Caco-2 (cell line): ENCODE measurements at regions not wholly inside any gene's neighbourhood (a gene's known extent, or its start where the extent isn't known, plus 50 kb on each side); places are given as distances from the start of the nearest gene placed in this dataset.

Source experiments
- BruUV-seq: library from RNA; stranded (reverse); fragments of 400-500 nt; replicated peaks from 2 replicates; lab custom pipeline; 2021; lab: Mats Ljungman, UMichigan
- CTCF ChIA-PET: fragments of 300-600 bp; sonication (Branson Sonifier 250); formaldehyde crosslinking; loops from one replicate; lab custom pipeline; 2022; ENCODE audit warnings: antibody characterized with exemption; lab: Charles Lee
- POLR2A ChIA-PET: fragments of 300-600 bp; sonication (Branson Sonifier 250); formaldehyde crosslinking; loops from one replicate; lab custom pipeline; 2022; ENCODE audit warnings: antibody characterized with exemption; lab: Charles Lee
- DNase-seq, 2 experiments: peaks; one replicate each; pipeline versions ENCODE4 v3.0.0 to v3.0.0-alpha.2; 2020 to 2022
- H3K27me3 ChIP-seq: replicated peaks from 2 replicates; pipeline ENCODE4 v1.6.0; 2011; ENCODE audit warnings: low read length; ENCODE audit not compliant: control insufficient read depth, insufficient read depth
- H3K36me3 ChIP-seq: 2 replicates; pipeline ENCODE4 v1.5.1; 2011; ENCODE audit warnings: low read length; ENCODE audit not compliant: control insufficient read depth, insufficient read depth
- H3K4me1 ChIP-seq: fragments of 250-450 bp; sonication (Bioruptor Pico); 2 replicates; pipeline ENCODE4 v1.5.1; 2020; ENCODE audit warnings: mild to moderate bottlenecking
- H3K4me3 ChIP-seq: 2 replicates; pipeline ENCODE4 v1.5.1; 2011; ENCODE audit warnings: low read depth, mild to moderate bottlenecking, control low read depth, low read length
- H3K9me3 ChIP-seq: fragments of 250-450 bp; sonication (Bioruptor Pico); 2 replicates; pipeline ENCODE4 v1.5.1; 2020; ENCODE audit warnings: mild to moderate bottlenecking, moderate library complexity
- H3K27ac Mint-ChIP-seq: one replicate; pipeline ENCODE4 v1.8.0; 2022; ENCODE audit warnings: mixed read lengths; ENCODE audit not compliant: unreplicated experiment
- H3K27me3 Mint-ChIP-seq: one replicate; pipeline ENCODE4 v1.8.0; 2022; ENCODE audit warnings: mixed read lengths; ENCODE audit not compliant: insufficient read depth, unreplicated experiment
- H3K36me3 Mint-ChIP-seq: one replicate; pipeline ENCODE4 v1.8.0; 2022; ENCODE audit warnings: mild to moderate bottlenecking, mixed read lengths; ENCODE audit not compliant: insufficient read depth, unreplicated experiment
- H3K4me1 Mint-ChIP-seq: one replicate; pipeline ENCODE4 v1.8.0; 2022; ENCODE audit warnings: low read depth, mixed read lengths; ENCODE audit not compliant: unreplicated experiment
- H3K4me3 Mint-ChIP-seq: one replicate; pipeline ENCODE4 v1.8.0; 2022; ENCODE audit warnings: mild to moderate bottlenecking, moderate library complexity, mixed read lengths; ENCODE audit not compliant: unreplicated experiment
- H3K9me3 Mint-ChIP-seq: one replicate; pipeline ENCODE4 v1.8.0; 2022; ENCODE audit warnings: mixed read lengths; ENCODE audit not compliant: unreplicated experiment
- intact Hi-C: fragments of 100-400 bp; cut with micrococcal nuclease; formaldehyde crosslinking; loops from one replicate; pipeline ENCODE4 v1.10.0; 2022; ENCODE audit not compliant: unreplicated experiment
- TF ChIP-seq, protein P1 (sequence below), 2 experiments: fragments of 200-600 bp in 1 of 2; IDR thresholded peaks; 1 replicate in 1 of 2; 2 replicates in 1 of 2; pipeline versions ENCODE4 v1.5.1 to v1.8.0; 2011 to 2022; ENCODE audit warnings: antibody characterized with exemption in 1 of 2, control low read depth in 1 of 2, inconsistent platforms in 1 of 2, low read depth in 1 of 2, low read length in 1 of 2, mild to moderate bottlenecking in 1 of 2, moderate library complexity in 1 of 2; ENCODE audit not compliant: insufficient read depth in 1 of 2, severe bottlenecking in 1 of 2, unreplicated experiment in 1 of 2

DNA sequence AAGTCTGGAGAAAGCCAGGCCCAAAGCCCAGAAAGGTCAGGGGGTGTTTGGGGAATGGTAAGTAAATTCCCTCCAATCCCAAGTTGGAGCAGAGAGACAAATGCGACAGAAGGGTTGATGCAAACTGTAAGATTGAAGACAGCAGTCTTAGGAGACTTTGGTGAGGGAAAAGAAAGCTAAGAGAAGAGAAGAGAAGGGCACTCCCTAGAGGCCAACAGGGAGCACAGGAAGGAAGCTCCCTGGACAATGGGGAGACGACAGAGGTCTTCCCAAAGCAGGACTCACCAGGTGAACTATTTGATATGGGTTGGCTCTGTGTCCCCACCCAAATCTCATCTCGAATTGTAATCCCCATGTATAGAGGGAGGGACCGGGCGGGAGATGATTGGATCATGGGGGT, 151.5 kb downstream of the KIF20B start:
- no peak overlapping the region for H3K27ac Mint-ChIP-seq
- Histone ChIP-seq H3K27me3 (no peaks in the 10 kb centered on the region), H3K36me3 (no peaks in the 10 kb centered on the region), H3K9me3 (no peaks in the 10 kb centered on the region), H3K4me3 (no peak overlapping the region), H3K4me1 (no peaks in the 10 kb centered on the region)
- no peaks in the 10 kb centered on the region for H3K36me3 Mint-ChIP-seq
- H3K27me3 Mint-ChIP-seq: no peaks in the 10 kb centered on the region
- intact Hi-C loops: loop anchor here (1.0 kb wide), 1 partner anchor 60 kb away; no protein-coding TSS in a partner anchor
- ChIA-PET CTCF (interaction anchor here (1.6 kb wide), 1 partner anchor 39 kb away, joined by 6 read pairs; no protein-coding TSS in a partner anchor), POLR2A (no interaction called here)
- no peak for DNase-seq
- no TSS peak for BruUV-seq
- no peaks in the 10 kb centered on the region for H3K4me1 Mint-ChIP-seq
- no peak overlapping the region for H3K4me3 Mint-ChIP-seq
- TF ChIP-seq, protein P1, sequence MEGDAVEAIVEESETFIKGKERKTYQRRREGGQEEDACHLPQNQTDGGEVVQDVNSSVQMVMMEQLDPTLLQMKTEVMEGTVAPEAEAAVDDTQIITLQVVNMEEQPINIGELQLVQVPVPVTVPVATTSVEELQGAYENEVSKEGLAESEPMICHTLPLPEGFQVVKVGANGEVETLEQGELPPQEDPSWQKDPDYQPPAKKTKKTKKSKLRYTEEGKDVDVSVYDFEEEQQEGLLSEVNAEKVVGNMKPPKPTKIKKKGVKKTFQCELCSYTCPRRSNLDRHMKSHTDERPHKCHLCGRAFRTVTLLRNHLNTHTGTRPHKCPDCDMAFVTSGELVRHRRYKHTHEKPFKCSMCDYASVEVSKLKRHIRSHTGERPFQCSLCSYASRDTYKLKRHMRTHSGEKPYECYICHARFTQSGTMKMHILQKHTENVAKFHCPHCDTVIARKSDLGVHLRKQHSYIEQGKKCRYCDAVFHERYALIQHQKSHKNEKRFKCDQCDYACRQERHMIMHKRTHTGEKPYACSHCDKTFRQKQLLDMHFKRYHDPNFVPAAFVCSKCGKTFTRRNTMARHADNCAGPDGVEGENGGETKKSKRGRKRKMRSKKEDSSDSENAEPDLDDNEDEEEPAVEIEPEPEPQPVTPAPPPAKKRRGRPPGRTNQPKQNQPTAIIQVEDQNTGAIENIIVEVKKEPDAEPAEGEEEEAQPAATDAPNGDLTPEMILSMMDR (IDR thresholded peaks at IDR 0.05; ENCODE audit: insufficient read depth in 1 of 2, low read depth in 1 of 2, low read length in 1 of 2, severe bottlenecking in 1 of 2, unreplicated experiment in 1 of 2): peak in 1 of 2 experiments; percentile 11
- H3K9me3 Mint-ChIP-seq: no peaks in the 10 kb centered on the region

DNA sequence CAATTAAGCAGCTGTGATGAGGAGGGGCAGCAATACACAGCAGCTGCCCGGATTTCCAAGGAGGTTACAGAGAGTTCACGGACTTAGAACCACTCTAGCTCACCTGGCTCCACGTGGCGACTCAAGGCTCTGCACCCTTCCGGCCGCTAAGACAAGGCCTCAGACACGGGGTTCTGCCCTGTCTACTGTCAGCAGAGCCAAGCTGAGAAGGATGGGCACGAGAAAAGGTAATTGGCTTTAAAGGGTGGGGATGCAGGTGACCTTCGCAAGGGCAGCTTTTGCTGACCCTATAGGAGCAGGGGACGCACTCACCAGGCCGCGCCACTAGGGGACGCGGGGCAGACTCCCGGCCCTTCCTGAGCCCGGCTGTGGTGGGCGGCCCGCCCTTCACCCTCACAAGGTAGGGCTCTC, 152.4 kb downstream of the KIF20B start:
- no peaks in the 10 kb centered on the region for H3K36me3 ChIP-seq
- Mint-ChIP-seq H3K4me3 (no peak overlapping the region), H3K27ac (no peak overlapping the region), H3K27me3 (no peaks in the 10 kb centered on the region), H3K4me1 (no peaks in the 10 kb centered on the region), H3K36me3 (no peaks in the 10 kb centered on the region), H3K9me3 (no peaks in the 10 kb centered on the region)
- TF ChIP-seq, protein P1 (IDR thresholded peaks at IDR 0.05; ENCODE audit: insufficient read depth in 1 of 2, low read depth in 1 of 2, low read length in 1 of 2, severe bottlenecking in 1 of 2, unreplicated experiment in 1 of 2): peak in 1 of 2 experiments; percentile 21
- no peak for DNase-seq
- POLR2A ChIA-PET: no interaction called here
- CTCF ChIA-PET: interaction anchor here (1.6 kb wide), 1 partner anchor 40 kb away, joined by 6 read pairs; no protein-coding TSS in a partner anchor
- no peak overlapping the region for H3K4me3 ChIP-seq
- H3K27me3 ChIP-seq: no peaks in the 10 kb centered on the region; the same call in 1 of the 2 replicates
- BruUV-seq: no TSS peak
- no peaks in the 10 kb centered on the region for H3K9me3 ChIP-seq
- H3K4me1 ChIP-seq: no peaks in the 10 kb centered on the region
- intact Hi-C loops: loop anchor here (1.0 kb wide), 1 partner anchor 60 kb away; no protein-coding TSS in a partner anchor

DNA sequence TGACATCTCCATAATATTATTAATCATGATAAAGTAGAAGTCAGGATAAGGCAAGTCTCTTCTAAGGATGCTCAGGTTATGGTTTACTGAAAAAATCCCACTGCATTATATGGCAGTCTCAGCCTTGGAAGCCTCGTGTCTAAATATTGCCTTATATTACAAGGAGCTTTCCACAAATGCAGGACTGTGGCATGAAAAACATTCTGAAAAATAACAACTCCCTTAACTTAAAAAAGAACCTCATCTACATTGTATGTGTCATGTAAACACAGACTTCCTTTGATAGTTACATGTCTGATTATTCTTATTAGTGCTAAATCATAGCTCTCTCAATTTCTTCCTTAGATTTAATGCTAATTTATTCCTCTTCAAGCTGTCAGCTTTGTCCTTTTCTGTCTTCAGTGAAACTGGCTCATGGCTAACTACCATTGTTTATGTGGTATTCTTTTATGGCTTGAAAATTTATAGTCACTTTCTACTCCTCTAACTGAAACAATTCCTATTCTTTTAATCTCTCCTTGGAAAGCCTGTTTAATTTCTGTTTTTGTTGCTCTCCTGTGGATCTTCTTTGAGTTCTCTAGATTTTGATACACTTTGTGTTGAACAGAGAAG, 156.1 kb downstream of the KIF20B start:
- TF ChIP-seq, protein P1 (IDR thresholded peaks at IDR 0.05; ENCODE audit: insufficient read depth in 1 of 2, low read depth in 1 of 2, low read length in 1 of 2, severe bottlenecking in 1 of 2, unreplicated experiment in 1 of 2): no peak
- no peaks in the 10 kb centered on the region for H3K9me3 Mint-ChIP-seq
- H3K27ac Mint-ChIP-seq: no peak overlapping the region
- no peaks in the 10 kb centered on the region for H3K36me3 ChIP-seq
- H3K36me3 Mint-ChIP-seq: no peaks in the 10 kb centered on the region
- no peaks in the 10 kb centered on the region for H3K9me3 ChIP-seq
- H3K4me1 Mint-ChIP-seq: peaks cover 7% of the 10 kb centered on the region
- no peak overlapping the region for H3K4me3 ChIP-seq
- no TSS peak for BruUV-seq
- intact Hi-C loops: no loop called here
- no peak overlapping the region for H3K4me3 Mint-ChIP-seq
- CTCF ChIA-PET: no interaction called here
- no peaks in the 10 kb centered on the region for H3K4me1 ChIP-seq
- H3K27me3 Mint-ChIP-seq: no peaks in the 10 kb centered on the region
- DNase-seq: no peak
- POLR2A ChIA-PET: no interaction called here
- H3K27me3 ChIP-seq: no peaks in the 10 kb centered on the region; the same call in 1 of the 2 replicates
